SK-N-MC (cell line): ENCODE measurements at regions not wholly inside any gene's neighbourhood (a gene's known extent, or its start where the extent isn't known, plus 50 kb on each side); places are given as distances from the start of the nearest gene placed in this dataset.

Source experiments
- EZH2 ChIP-seq: fragments of 200-600 bp; sonication (generic); IDR thresholded peaks from one replicate; pipeline ENCODE4 v1.6.1; 2017; ENCODE audit warnings: antibody characterized with exemption
- POLR2AphosphoS5 ChIP-seq: IDR thresholded peaks from 2 replicates; pipeline ENCODE4 v1.6.1; 2012; ENCODE audit warnings: mild to moderate bottlenecking, low read depth, low read length, borderline replicate concordance

DNA sequence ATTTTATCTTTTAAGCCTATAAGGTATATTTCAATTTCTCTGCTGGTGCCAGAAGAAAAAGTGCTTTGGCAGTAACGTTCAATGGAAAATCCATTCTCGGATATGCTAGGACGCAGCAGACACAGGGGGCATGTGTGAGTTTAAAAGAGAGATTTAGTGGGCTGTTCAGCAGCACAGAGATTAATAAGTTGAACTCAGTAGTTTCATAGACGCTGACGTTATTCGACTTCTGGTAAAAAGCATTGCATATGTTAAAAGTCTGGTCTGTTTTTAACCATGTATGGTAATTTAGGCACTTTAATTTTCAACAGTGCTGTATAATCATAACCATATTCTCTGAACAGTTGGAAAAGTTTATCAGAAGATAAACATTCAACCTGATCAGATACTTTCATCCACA, 99.6 kb downstream of the ATP6V1G3 start:
- TF ChIP-seq POLR2AphosphoS5 (no peak), EZH2 (no peak)
